OCI-LY3 (cell line): ENCODE measurements at regions not wholly inside any gene's neighbourhood (a gene's known extent, or its start where the extent isn't known, plus 50 kb on each side); places are given as distances from the start of the nearest gene placed in this dataset.

ENCODE experiments used
- H2AFZ ChIP-seq: fragments of 200-600, 300-600 bp; shearing (Covaris generic); 2 replicates; pipeline ENCODE4 v1.6.0; 2014; ENCODE audit warnings: antibody characterized with exemption, low read depth, low read length
- H3K27ac ChIP-seq: fragments of 200-600, 300-600 bp; sonication (generic); 2 replicates; pipeline ENCODE4 v1.5.1; 2014; ENCODE audit warnings: mild to moderate bottlenecking, low read length, moderate library complexity, mixed read lengths
- H3K27me3 ChIP-seq: fragments of 200-600, 300-600 bp; sonication (generic); 2 replicates; pipeline ENCODE4 v1.6.1; 2014; ENCODE audit warnings: low read depth, low read length, mixed read lengths
- H3K36me3 ChIP-seq: fragments of 200-600, 300-600 bp; sonication (generic); replicated peaks from 2 replicates; pipeline ENCODE3; 2014; ENCODE audit warnings: low read depth, low read length, mixed read lengths
- H3K4me1 ChIP-seq: fragments of 300-600, 200-600 bp; sonication (generic); 2 replicates; pipeline ENCODE4 v1.6.1; 2014; ENCODE audit warnings: low read length, mixed read lengths
- H3K4me2 ChIP-seq: fragments of 200-600, 300-600 bp; sonication (generic); 2 replicates; pipeline ENCODE4 v1.6.1; 2014; ENCODE audit warnings: low read length, mixed read lengths
- H3K4me3 ChIP-seq: fragments of 300-600, 200-600 bp; sonication (generic); 2 replicates; pipeline ENCODE4 v1.5.1; 2014; ENCODE audit warnings: antibody characterized with exemption, mild to moderate bottlenecking, low read length, moderate library complexity
- H3K79me2 ChIP-seq: fragments of 300-600, 200-600 bp; shearing (Covaris generic); 2 replicates; pipeline ENCODE4 v1.6.1; 2014; ENCODE audit warnings: mild to moderate bottlenecking, low read length, mixed read lengths
- H3K9ac ChIP-seq: fragments of 300-600, 200-600 bp; shearing (Covaris generic); 2 replicates; pipeline ENCODE4 v1.6.0; 2014; ENCODE audit warnings: mild to moderate bottlenecking, low read length, moderate library complexity
- H3K9me3 ChIP-seq: fragments of 200-600, 300-600 bp; shearing (Covaris generic); 2 replicates; pipeline ENCODE4 v1.6.1; 2014; ENCODE audit warnings: low read length, mixed read lengths; ENCODE audit not compliant: insufficient read depth
- H4K20me1 ChIP-seq: fragments of 200-600, 300-600 bp; sonication (generic); 2 replicates; pipeline ENCODE4 v1.6.1; 2016; ENCODE audit warnings: low read length, mixed read lengths; ENCODE audit not compliant: insufficient read depth
- CTCF ChIP-seq: fragments of 200-600, 300-600 bp; sonication (generic); IDR thresholded peaks from 2 replicates; pipeline ENCODE4 v1.5.1; 2014; ENCODE audit warnings: antibody characterized with exemption, low read length, low read depth
- EZH2phosphoT487 ChIP-seq: fragments of 200-600 bp; shearing (Covaris generic); IDR thresholded peaks from 2 replicates; pipeline ENCODE4 v1.6.1; 2018; ENCODE audit warnings: antibody characterized with exemption, mixed run types, low read depth

- no peaks in the 10 kb centered on the region for H4K20me1 ChIP-seq
- H3K9me3 ChIP-seq, result no peaks in the 10 kb centered on the region
- H2AFZ ChIP-seq, result no peak overlapping the region
- H3K79me2 ChIP-seq, result no peaks in the 10 kb centered on the region
- no peak overlapping the region for H3K27ac ChIP-seq
- peaks cover 30% of the 10 kb centered on the region for H3K27me3 ChIP-seq
- H3K9ac ChIP-seq, result no peak overlapping the region
- no peak for TF ChIP-seq CTCF
- TF ChIP-seq EZH2phosphoT487, result no peak
- no peak overlapping the region for H3K4me2 ChIP-seq
- H3K4me1 ChIP-seq, result no peaks in the 10 kb centered on the region
- H3K36me3 ChIP-seq, result no peaks in the 10 kb centered on the region
- H3K4me3 ChIP-seq, result no peak overlapping the region
These were observed 174.9 kb downstream of the RBFOX3 start for GRCh38 chr17:79435962-79436361.

GRCh38 chr17:79435296-79435695 is 175.6 kb downstream of the RBFOX3 start:
- Histone ChIP-seq H4K20me1 (no peaks in the 10 kb centered on the region), H3K4me1 (no peaks in the 10 kb centered on the region), H3K27ac (no peak overlapping the region), H3K9me3 (no peaks in the 10 kb centered on the region), H3K79me2 (no peaks in the 10 kb centered on the region), H3K4me3 (no peak overlapping the region), H3K27me3 (peaks cover 30% of the 10 kb centered on the region), H2AFZ (no peak overlapping the region), H3K9ac (no peak overlapping the region), H3K4me2 (no peak overlapping the region), H3K36me3 (no peaks in the 10 kb centered on the region)
- TF ChIP-seq CTCF, result no peak
- no peak for TF ChIP-seq EZH2phosphoT487

GRCh38 chr17:79434215-79434614 is 176.6 kb downstream of the RBFOX3 start:
- Histone ChIP-seq H3K36me3 (no peaks in the 10 kb centered on the region), H3K9ac (no peak overlapping the region), H3K4me3 (no peak overlapping the region), H3K27ac (no peak overlapping the region), H3K4me1 (no peaks in the 10 kb centered on the region), H3K27me3 (peaks cover 30% of the 10 kb centered on the region), H2AFZ (no peak overlapping the region), H3K79me2 (no peaks in the 10 kb centered on the region), H3K9me3 (no peaks in the 10 kb centered on the region), H3K4me2 (no peak overlapping the region), H4K20me1 (no peaks in the 10 kb centered on the region)
- TF ChIP-seq CTCF, result no peak
- no peak for TF ChIP-seq EZH2phosphoT487

GRCh38 chr17:79433379-79433778 is 177.5 kb downstream of the RBFOX3 start:
- no peak overlapping the region for H2AFZ ChIP-seq
- H3K4me1 ChIP-seq, result no peaks in the 10 kb centered on the region
- H3K36me3 ChIP-seq, result no peaks in the 10 kb centered on the region
- no peak overlapping the region for H3K27ac ChIP-seq
- H3K27me3 ChIP-seq, result peaks cover 29% of the 10 kb centered on the region
- TF ChIP-seq CTCF, result no peak
- no peak for TF ChIP-seq EZH2phosphoT487
- H3K4me3 ChIP-seq, result no peak overlapping the region
- H3K79me2 ChIP-seq, result no peaks in the 10 kb centered on the region
- no peaks in the 10 kb centered on the region for H3K9me3 ChIP-seq
- no peak overlapping the region for H3K4me2 ChIP-seq
- H3K9ac ChIP-seq, result no peak overlapping the region
- H4K20me1 ChIP-seq, result no peaks in the 10 kb centered on the region
